H9 (cell line): ENCODE measurements at regions not wholly inside any gene's neighbourhood (a gene's known extent, or its start where the extent isn't known, plus 50 kb on each side); places are given as distances from the start of the nearest gene placed in this dataset.

ENCODE experiments used
- DNase-seq: peaks from one replicate; pipeline ENCODE4 v3.0.0-alpha.2; 2017
- H2AFZ ChIP-seq: one replicate; pipeline ENCODE4 v1.6.1; 2013; ENCODE audit warnings: mild to moderate bottlenecking, low read length, control low read depth, moderate library complexity
- H2AK5ac ChIP-seq: 2 replicates; pipeline ENCODE4 v1.6.1; 2013; ENCODE audit warnings: low read length, control low read depth, mixed read lengths; ENCODE audit not compliant: insufficient read length
- H2BK120ac ChIP-seq: one replicate; pipeline ENCODE4 v1.6.1; 2013; ENCODE audit warnings: low read depth, mild to moderate bottlenecking, low read length, control low read depth, inconsistent platforms; ENCODE audit not compliant: poor library complexity, severe bottlenecking
- H2BK12ac ChIP-seq: 2 replicates; pipeline ENCODE4 v1.6.1; 2013; ENCODE audit warnings: low read length, control low read depth, mixed read lengths, low read depth; ENCODE audit not compliant: insufficient read length
- H2BK15ac ChIP-seq: 2 replicates; pipeline ENCODE4 v1.6.1; 2013; ENCODE audit warnings: low read depth, low read length, control low read depth
- H2BK20ac ChIP-seq: one replicate; pipeline ENCODE4 v1.6.1; 2013; ENCODE audit warnings: low read depth, mild to moderate bottlenecking, low read length, control low read depth, inconsistent platforms; ENCODE audit not compliant: poor library complexity, severe bottlenecking
- H2BK5ac ChIP-seq: 2 replicates; pipeline ENCODE4 v1.6.1; 2013; ENCODE audit warnings: low read length, control low read depth, mixed read lengths; ENCODE audit not compliant: insufficient read length
- H3K14ac ChIP-seq: 2 replicates; pipeline ENCODE4 v1.6.1; 2013; ENCODE audit warnings: low read length, control low read depth; ENCODE audit not compliant: insufficient read depth
- H3K18ac ChIP-seq: 2 replicates; pipeline ENCODE4 v1.6.1; 2013; ENCODE audit warnings: low read depth, mild to moderate bottlenecking, mixed read lengths, low read length, control low read depth; ENCODE audit not compliant: insufficient read length
- H3K23ac ChIP-seq: 2 replicates; pipeline ENCODE4 v1.6.1; 2013; ENCODE audit warnings: low read length, control low read depth, mixed read lengths, low read depth; ENCODE audit not compliant: insufficient read length
- H3K23me2 ChIP-seq: 2 replicates; pipeline ENCODE4 v1.6.1; 2013; ENCODE audit warnings: low read depth, mild to moderate bottlenecking, mixed read lengths, low read length, control low read depth; ENCODE audit not compliant: insufficient read length, poor library complexity, severe bottlenecking
- H3K27ac ChIP-seq: 2 replicates; pipeline ENCODE4 v1.5.1; 2013; ENCODE audit warnings: low read length, control low read depth, mixed read lengths, low read depth; ENCODE audit not compliant: insufficient read length
- H3K27me3 ChIP-seq: 2 replicates; pipeline ENCODE4 v1.6.1; 2013; ENCODE audit warnings: low read length, control low read depth, inconsistent platforms; ENCODE audit not compliant: insufficient read depth
- H3K4ac ChIP-seq: 2 replicates; pipeline ENCODE4 v1.6.1; 2013; ENCODE audit warnings: low read depth, mild to moderate bottlenecking, control low read depth, inconsistent platforms, low read length, moderate library complexity
- H3K4me1 ChIP-seq: 2 replicates; pipeline ENCODE4 v1.6.1; 2013; ENCODE audit warnings: low read length, control low read depth, inconsistent platforms; ENCODE audit not compliant: insufficient read depth
- H3K4me2 ChIP-seq: 2 replicates; pipeline ENCODE4 v1.6.1; 2013; ENCODE audit warnings: low read length, control low read depth, mixed read lengths; ENCODE audit not compliant: insufficient read length, insufficient read depth
- H3K56ac ChIP-seq: 2 replicates; pipeline ENCODE4 v1.6.1; 2013; ENCODE audit warnings: low read depth, mild to moderate bottlenecking, mixed read lengths, low read length, control low read depth; ENCODE audit not compliant: insufficient read length
- H3K79me1 ChIP-seq: 2 replicates; pipeline ENCODE4 v1.6.1; 2013; ENCODE audit warnings: low read depth, mild to moderate bottlenecking, moderate library complexity, low read length, control low read depth, inconsistent platforms; ENCODE audit not compliant: insufficient read depth, poor library complexity, severe bottlenecking
- H3K79me2 ChIP-seq: 2 replicates; pipeline ENCODE4 v1.6.1; 2013; ENCODE audit warnings: low read length, control low read depth, inconsistent platforms; ENCODE audit not compliant: insufficient read depth
- H3K9ac ChIP-seq: 2 replicates; pipeline ENCODE4 v1.6.1; 2013; ENCODE audit warnings: low read length, control low read depth, mixed read lengths; ENCODE audit not compliant: insufficient read length; ENCODE audit errors: extremely low read depth
- H3K9me3 ChIP-seq: one replicate; pipeline ENCODE4 v1.6.1; 2013; ENCODE audit warnings: low read depth, low read length, inconsistent platforms; ENCODE audit not compliant: control insufficient read depth
- H3T11ph ChIP-seq: one replicate; pipeline ENCODE4 v1.6.1; 2013; ENCODE audit warnings: mild to moderate bottlenecking, low read length, control low read depth, inconsistent platforms
- H4K20me1 ChIP-seq: one replicate; pipeline ENCODE4 v1.6.1; 2013; ENCODE audit not compliant: control insufficient read depth, insufficient read length, insufficient read depth
- H4K5ac ChIP-seq: 2 replicates; pipeline ENCODE4 v1.6.1; 2013; ENCODE audit warnings: low read depth, mild to moderate bottlenecking, mixed read lengths, low read length, control low read depth; ENCODE audit not compliant: insufficient read length
- H4K8ac ChIP-seq: replicated peaks from 2 replicates; pipeline ENCODE4 v1.6.1; 2013; ENCODE audit warnings: low read length, control low read depth, mixed read lengths, low read depth; ENCODE audit not compliant: insufficient read length
- H4K91ac ChIP-seq: 2 replicates; pipeline ENCODE4 v1.6.1; 2013; ENCODE audit warnings: low read depth, mild to moderate bottlenecking, moderate library complexity, mixed read lengths, low read length, control low read depth; ENCODE audit not compliant: insufficient read length
- H3K27ac Mint-ChIP-seq, 3 experiments: 2 replicates in 2 of 3; 3 replicates in 1 of 3; pipeline ENCODE4 v1.8.0; 2020 to 2021; ENCODE audit warnings: mixed read lengths in 3 of 3, mild to moderate bottlenecking in 1 of 3, moderate library complexity in 1 of 3
- H3K27me3 Mint-ChIP-seq: 2 replicates; pipeline ENCODE4 v1.8.0; 2021; ENCODE audit warnings: low read depth, mild to moderate bottlenecking, moderate library complexity, mixed read lengths
- H3K36me3 Mint-ChIP-seq, 3 experiments: 2 replicates in 2 of 3; 3 replicates in 1 of 3; pipeline ENCODE4 v1.8.0; 2020 to 2021; ENCODE audit warnings: low read depth in 3 of 3, mixed read lengths in 3 of 3; ENCODE audit not compliant: insufficient read depth in 1 of 3
- H3K4me1 Mint-ChIP-seq, 2 experiments: 2 replicates each; pipeline ENCODE4 v1.8.0; 2020; ENCODE audit warnings: mixed read lengths in 2 of 2
- H3K4me3 Mint-ChIP-seq, 2 experiments: 2 replicates in 1 of 2; 3 replicates in 1 of 2; pipeline ENCODE4 v1.8.0; 2020 to 2021; ENCODE audit warnings: mild to moderate bottlenecking in 2 of 2, mixed read lengths in 2 of 2, moderate library complexity in 1 of 2
- H3K9me3 Mint-ChIP-seq, 2 experiments: 2 replicates in 1 of 2; 3 replicates in 1 of 2; pipeline ENCODE4 v1.8.0; 2020; ENCODE audit warnings: mild to moderate bottlenecking in 2 of 2, mixed read lengths in 2 of 2, moderate library complexity in 1 of 2
- WGBS: extraction: QIAGEN DNeasy Blood & Tissue Kit; methylation state at CpG from one replicate; pipeline ENCODE4 v1.1.7; 2013; ENCODE audit warnings: missing lambda C conversion rate, low lambda C conversion rate, mixed read lengths; ENCODE audit not compliant: insufficient read length; ENCODE audit errors: extremely low coverage; 5-methylcytosine and 5-hydroxymethylcytosine counted together
- TF ChIP-seq, protein P1 (sequence below): fragments of 200-600 bp; sonication (generic); conservative IDR thresholded peaks from 3 replicates; pipeline ENCODE4 v1.8.0; 2021; ENCODE audit warnings: antibody characterized with exemption, mild to moderate bottlenecking

DNA sequence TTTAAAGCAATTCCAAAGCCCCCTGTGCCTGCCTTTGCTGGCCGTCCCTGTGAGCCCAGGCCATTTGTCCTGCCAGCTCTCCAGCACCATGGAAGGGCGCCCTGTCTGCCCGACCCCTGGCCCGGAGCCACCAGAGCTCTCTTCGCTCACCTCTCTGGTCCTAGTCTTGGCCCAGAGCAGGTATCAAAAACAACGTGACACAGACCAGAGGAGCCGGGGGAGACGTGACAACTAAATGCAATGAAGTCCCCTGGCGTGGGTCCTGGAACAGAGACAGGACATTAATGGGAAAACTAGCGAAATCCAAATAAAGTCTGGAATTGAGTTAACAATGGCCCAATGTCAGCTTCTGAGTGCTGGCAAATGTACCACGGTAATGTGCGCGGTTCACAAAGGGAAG lies 83.2 kb upstream of the DIO3 start:
- WGBS, result no CpG with 5 or more reads among the region's 13 CpGs
- Histone ChIP-seq H2BK5ac (no peak overlapping the region), H2BK120ac (no peak overlapping the region), H4K20me1 (no peaks in the 10 kb centered on the region), H3K4me2 (no peak overlapping the region), H3K23me2 (no peaks in the 10 kb centered on the region), H3K4me1 (no peaks in the 10 kb centered on the region; the same call in 1 of the 2 replicates), H2BK15ac (no peak overlapping the region), H4K8ac (no peak overlapping the region), H2BK20ac (no peak overlapping the region), H3K56ac (no peak overlapping the region), H3K79me1 (no peaks in the 10 kb centered on the region), H3K9me3 (no peaks in the 10 kb centered on the region), H2AK5ac (no peak overlapping the region), H2AFZ (no peak overlapping the region), H3K27me3 (no peaks in the 10 kb centered on the region), H3K18ac (no peak overlapping the region), H4K5ac (no peak overlapping the region), H3T11ph (no peak overlapping the region), H3K79me2 (no peaks in the 10 kb centered on the region), H3K23ac (no peak overlapping the region), H3K4ac (no peak overlapping the region), H2BK12ac (no peak overlapping the region), H3K14ac (no peak overlapping the region), H3K9ac (no peak overlapping the region), H3K27ac (no peak overlapping the region), H4K91ac (no peak overlapping the region)
- H3K27me3 Mint-ChIP-seq, result peaks cover 11% of the 10 kb centered on the region
- no peaks in the 10 kb centered on the region for H3K36me3 Mint-ChIP-seq
- DNase-seq, result peak; percentile 20
- TF ChIP-seq, protein P1, sequence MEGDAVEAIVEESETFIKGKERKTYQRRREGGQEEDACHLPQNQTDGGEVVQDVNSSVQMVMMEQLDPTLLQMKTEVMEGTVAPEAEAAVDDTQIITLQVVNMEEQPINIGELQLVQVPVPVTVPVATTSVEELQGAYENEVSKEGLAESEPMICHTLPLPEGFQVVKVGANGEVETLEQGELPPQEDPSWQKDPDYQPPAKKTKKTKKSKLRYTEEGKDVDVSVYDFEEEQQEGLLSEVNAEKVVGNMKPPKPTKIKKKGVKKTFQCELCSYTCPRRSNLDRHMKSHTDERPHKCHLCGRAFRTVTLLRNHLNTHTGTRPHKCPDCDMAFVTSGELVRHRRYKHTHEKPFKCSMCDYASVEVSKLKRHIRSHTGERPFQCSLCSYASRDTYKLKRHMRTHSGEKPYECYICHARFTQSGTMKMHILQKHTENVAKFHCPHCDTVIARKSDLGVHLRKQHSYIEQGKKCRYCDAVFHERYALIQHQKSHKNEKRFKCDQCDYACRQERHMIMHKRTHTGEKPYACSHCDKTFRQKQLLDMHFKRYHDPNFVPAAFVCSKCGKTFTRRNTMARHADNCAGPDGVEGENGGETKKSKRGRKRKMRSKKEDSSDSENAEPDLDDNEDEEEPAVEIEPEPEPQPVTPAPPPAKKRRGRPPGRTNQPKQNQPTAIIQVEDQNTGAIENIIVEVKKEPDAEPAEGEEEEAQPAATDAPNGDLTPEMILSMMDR, result no peak
- no peak overlapping the region for H3K4me3 Mint-ChIP-seq
- peaks cover 0 to 7% of the 10 kb centered on the region in 2 experiments; a peak in 4 of 5 replicates for H3K9me3 Mint-ChIP-seq
- H3K4me1 Mint-ChIP-seq, result peaks cover 15 to 22% of the 10 kb centered on the region in 2 experiments
- no peak overlapping the region for H3K27ac Mint-ChIP-seq
